SH-SY5Y (cell line): ENCODE measurements at regions not wholly inside any gene's neighbourhood (a gene's known extent, or its start where the extent isn't known, plus 50 kb on each side); places are given as distances from the start of the nearest gene placed in this dataset.

Experiments used
- GATA2 ChIP-seq: IDR thresholded peaks from 2 replicates; pipeline ENCODE4 v1.6.1; 2011; ENCODE audit warnings: mild to moderate bottlenecking, low read depth, low read length
- GATA3 ChIP-seq: IDR thresholded peaks from 2 replicates; pipeline ENCODE4 v1.6.1; 2011; ENCODE audit warnings: low read depth, mild to moderate bottlenecking, low read length, moderate library complexity

DNA sequence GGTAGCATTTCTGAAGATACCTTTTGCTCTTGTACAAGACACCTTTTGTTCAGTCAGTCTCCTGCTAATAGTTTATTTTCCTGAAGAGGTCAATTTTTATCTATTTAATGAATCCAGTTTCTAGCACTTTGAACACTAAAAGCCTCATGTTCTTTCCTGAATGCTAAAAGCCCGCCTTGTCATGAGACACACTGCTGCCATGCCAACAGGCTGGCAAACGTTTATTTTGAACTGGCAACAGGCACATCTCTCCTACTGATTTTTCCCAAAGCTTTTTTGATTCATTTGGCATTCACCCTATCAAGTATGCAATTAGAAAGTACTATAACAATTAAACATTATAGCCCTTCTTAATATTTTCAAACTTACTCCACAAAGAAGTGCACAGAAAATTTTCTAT lies 421.2 kb upstream of the EYS start:
- TF ChIP-seq GATA2 (no peak), GATA3 (no peak)
